HG03159 (cell line): ENCODE measurements at regions not wholly inside any gene's neighbourhood (a gene's known extent, or its start where the extent isn't known, plus 50 kb on each side); places are given as distances from the start of the nearest gene placed in this dataset.

Experiments used
- ATAC-seq: cut with Tn5 transposase; IDR thresholded peaks from one replicate; pipeline ENCODE4 v1.9.1; 2021; ENCODE audit warnings: mild to moderate bottlenecking, moderate library complexity; ENCODE audit not compliant: unreplicated experiment

GRCh38 chr5:35284364-35284763 lies 54.1 kb upstream of the PRLR start:
- no peak for ATAC-seq

GRCh38 chr5:35282810-35283209 lies 52.5 kb upstream of the PRLR start:
- ATAC-seq, result no peak

- no peak for ATAC-seq
Observed at GRCh38 chr5:35281613-35282012, 51.3 kb upstream of the PRLR start.
